Epidermal melanocyte (primary cell): ENCODE measurements at regions not wholly inside any gene's neighbourhood (a gene's known extent, or its start where the extent isn't known, plus 50 kb on each side); places are given as distances from the start of the nearest gene placed in this dataset.

Experiments used
- DNase-seq: peaks from one replicate; pipeline ENCODE4 v3.0.0; 2011; ENCODE audit warnings: low spot score; ENCODE audit not compliant: insufficient read length

DNA sequence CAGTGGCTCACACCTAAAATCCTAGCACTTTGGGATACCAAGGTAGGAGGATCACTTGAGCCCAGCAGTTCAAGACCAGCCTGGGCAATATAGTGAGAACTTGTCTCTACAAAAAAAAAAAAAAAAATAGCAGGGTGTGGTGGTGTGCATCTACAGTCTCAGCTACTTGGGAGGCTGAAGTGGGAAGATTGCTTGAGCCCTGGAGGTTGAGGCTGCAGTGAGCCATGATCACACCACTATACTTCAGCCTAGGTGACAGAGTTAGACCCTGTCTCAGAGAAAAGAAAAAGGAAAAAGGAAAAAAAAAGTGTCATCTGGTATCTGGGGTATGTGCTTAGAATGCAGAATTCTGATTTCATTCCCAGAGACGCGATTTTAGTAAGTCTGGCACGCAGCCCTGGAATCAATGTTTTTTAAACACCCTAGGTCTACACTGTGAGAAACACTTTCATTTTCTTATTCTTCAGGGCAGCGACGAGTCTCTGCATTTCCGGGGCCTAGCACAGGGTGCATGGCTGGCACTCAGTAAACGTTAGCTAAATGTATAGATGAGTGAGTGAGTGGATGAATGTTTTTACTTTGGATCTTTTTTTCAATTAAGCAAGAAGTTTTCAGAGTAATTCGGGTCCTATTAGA lies 243.8 kb upstream of the PWP1 start:
- no peak for DNase-seq

DNA sequence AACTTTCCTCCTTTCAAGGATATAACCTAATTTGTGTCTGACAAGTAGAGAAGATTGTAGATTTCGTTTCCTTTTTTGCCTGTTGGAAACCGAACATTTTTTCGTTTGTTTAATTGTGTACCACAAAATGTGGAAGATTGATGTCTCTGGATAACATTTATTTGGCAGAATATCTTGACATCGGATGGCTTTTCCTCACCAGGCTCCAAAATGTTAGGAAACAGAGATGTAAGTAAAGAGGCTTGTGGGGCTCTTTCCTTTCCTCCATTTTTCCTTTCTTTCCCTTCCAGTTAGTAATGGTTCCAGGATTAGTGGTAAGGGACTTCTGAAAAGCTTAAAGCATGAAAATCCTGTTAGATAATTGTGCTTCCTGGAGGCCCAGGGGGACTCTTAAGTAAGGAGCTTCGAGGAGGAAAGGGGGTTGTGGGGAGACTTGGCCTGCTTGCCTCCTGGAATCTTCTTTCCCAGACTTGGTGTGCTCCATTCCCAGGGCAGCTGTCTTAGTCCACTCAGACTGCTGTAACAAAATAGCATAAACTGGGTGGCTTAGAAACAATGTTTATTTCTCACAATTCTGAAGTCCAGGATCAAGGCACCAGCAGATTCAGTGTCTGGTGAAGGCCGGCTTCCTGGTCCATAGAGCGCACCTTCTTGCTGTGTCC lies 243.1 kb upstream of the PWP1 start:
- DNase-seq: no peak

DNA sequence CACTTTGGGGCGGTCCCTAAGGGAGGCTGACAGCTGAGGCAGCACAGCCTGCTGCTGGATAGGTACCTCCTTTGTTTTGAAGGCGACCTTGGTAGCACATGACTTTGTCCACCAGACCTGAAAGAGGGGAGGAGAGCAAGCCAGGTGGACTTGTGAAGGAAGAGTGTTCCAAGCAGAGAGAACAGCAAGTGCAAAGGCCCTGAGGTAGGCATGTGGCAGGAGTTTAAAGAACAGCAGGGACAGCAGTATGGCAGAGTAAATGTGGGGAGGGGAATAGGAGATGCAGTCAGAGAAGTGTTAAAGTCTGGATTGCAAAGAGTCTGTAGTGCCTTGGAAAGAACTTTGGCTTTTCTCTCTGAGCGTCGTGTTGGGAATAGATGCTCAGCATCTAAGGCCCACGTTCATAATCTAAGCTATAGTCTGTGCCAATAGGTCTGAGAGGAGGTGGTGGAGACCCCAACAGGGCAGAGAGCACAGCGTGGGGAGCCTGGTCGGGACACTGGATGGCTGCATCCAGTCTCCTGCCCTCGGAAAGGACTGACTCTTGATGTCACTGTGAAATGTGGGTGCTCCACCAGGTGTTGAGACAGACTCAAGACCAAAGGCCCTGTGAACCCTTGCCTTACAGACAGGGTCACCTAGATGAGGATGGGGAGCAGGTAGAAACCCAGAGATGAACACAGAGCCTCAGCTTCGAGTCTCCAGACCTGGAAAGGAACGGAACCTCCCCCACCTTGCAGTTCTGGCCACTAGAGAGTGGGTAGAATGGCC lies 242.1 kb upstream of the PWP1 start:
- no peak for DNase-seq

DNA sequence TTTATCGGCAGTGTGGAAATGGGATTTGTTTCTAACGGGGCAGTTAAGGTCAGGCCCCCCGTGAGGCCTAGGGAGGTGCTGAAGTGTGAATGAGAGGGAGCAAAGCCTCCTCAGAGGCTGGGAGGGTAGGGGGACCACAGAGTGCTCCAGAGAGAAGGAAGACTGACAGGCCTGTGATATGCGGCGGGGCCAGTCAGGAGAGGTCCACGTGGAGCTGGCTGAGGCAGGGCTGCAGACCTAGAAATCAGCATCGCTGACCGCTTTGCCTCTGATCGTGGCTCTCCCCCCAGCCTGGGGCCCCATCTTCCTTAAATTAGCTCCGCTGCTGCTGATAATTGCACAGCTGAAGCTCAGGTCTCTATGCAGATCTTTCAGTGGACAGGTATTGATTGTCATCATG lies 240.8 kb upstream of the PWP1 start:
- DNase-seq: no peak

DNA sequence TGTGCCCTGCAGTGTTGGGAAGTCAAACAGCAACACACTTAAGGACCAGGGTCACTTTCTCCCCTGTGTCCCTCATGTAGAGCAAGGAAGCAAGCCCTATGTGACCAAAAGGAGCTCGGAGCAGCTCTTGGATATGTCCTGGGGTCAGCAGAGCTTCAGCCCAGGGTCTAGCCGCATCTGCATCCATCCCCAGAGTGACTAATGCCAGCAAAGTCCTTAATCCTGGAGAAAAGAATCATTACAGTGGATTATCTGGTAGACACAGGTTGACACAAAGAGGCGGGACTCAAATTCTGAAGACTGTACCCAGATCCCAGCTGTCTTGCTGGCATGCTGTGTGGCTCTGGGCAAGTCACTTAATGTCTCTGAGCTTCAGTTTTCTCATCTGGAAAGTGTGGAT lies 239.1 kb upstream of the PWP1 start:
- no peak for DNase-seq

DNA sequence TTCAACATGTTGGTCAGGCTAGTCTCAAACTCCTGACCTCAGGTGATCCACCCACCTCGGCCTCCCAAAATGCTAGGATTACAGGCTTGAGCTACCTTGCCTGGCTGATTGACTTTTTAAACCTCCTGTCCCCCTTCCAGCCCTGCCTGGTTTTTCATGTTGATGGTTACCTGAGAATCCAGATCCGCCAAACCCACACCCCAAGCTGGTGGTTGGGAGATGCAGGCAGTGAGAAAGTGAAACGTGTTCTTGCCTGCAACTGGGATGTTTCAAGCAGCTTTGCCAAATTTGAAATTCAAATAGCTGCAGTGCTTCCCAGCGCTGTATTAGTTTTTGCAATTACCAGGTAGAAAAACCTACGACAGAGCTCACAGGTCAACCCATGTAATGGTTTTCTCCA lies 238.3 kb upstream of the PWP1 start:
- no peak for DNase-seq

DNA sequence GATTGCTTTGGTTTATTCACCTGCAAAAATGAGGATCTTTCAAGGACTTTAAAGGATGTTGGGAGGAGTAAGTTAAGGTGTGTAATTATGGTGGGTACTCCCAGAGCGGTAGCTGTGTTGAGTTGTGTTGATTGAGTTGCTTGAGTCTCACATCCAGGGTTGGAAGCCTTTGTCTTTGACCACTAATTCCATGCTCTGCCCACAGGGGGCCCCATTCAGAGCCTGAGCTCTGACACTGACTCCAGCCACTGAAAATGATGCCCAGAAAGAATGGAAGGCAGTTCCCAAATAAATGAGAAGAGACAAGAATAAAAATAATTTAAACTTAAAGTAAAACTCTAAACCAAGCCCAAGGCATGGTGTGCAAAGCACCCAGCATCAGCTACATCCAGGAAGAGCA lies 237.4 kb upstream of the PWP1 start:
- no peak for DNase-seq

DNA sequence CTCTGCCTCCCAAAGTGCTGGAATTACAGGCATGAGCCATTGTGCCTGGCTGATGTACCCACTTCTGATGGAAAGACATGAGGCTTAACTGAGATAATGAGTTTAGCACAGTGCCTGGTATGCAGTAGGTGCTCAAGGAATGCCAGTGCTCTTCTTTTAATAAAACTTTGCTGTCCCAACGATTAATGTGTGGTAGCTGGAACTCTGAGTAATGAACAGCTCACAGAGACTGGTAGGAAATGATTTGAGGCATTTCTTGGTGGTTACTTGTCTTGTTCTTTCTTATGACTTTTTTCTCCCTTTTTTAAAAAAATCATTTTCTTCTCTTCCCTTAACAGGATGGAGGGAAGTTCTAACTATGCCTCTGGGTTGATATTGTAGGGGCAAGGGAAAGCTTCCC lies 235.7 kb upstream of the PWP1 start:
- no peak for DNase-seq

DNA sequence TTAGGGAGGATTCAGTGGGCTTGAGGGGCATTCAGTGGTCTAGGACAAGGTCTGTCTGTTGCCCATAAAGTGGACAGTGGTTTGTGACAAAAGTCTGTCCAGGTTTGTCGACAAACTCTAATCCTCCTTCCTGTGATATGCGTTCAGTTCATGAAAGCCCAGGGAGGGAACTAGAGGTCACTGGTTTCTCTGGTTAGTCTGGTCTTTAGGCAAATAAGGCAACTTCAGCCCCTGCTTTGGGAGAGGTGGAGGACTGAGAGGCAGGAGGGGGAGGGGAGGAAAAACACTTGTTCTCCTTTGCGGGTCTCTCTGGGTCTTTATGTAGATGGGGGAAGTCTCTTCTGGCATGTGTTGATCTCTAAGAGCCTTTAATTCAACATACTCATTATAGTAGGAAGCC lies 235.1 kb upstream of the PWP1 start:
- no peak for DNase-seq

DNA sequence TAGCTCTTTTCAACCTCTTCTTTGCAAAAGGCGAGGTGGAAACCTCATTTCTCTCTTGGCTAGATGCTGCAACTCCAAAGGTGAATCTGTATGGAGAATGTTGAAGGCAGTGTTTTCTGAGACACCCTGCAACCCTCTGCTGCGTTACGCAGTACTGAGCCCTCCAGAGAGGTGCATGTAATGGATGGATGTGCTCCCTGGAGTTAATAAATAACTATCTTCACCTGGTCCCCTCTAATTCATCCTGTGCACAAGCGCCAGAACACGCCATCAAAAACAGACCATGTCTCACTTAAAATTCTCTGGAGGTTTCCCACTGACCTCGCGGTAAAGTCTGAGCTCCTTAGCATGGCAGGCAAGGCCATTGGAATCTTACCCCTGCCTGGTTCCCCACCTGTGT lies 234.4 kb upstream of the PWP1 start:
- DNase-seq: no peak

DNA sequence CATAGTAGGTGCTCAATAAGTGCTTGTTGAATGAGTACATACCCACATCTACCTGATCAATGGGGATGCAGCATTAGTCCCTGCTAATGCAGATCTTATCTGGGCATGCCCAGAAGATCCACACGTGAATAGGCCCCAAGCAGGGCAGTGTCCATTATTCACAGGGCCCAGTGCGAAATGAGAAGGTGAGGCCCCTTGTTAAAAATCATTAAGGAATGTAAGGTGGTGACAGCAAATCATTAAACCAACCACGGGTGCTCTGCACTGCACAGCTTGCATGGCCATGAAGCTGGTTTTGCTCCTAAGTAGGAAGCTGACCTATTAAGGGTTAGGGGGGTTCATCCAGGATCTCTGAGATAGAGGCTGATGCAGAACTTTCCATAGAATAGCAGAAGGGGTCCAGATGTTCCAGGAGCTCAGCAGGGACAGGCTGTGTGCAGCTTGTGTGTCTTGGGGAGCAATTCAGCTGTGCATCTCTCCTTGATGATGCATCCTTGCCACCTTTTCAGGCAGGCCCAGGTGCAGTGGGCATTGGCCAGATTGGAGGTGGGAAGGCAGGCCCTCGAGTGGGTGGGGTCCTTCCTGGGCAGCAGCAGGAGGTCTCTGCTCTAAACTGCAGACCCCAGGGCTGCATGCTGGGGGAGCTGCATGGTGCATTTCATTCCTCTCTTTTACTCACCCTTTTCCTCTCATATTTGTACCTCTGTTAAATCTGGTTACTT lies 231.3 kb upstream of the PWP1 start:
- DNase-seq: no peak

DNA sequence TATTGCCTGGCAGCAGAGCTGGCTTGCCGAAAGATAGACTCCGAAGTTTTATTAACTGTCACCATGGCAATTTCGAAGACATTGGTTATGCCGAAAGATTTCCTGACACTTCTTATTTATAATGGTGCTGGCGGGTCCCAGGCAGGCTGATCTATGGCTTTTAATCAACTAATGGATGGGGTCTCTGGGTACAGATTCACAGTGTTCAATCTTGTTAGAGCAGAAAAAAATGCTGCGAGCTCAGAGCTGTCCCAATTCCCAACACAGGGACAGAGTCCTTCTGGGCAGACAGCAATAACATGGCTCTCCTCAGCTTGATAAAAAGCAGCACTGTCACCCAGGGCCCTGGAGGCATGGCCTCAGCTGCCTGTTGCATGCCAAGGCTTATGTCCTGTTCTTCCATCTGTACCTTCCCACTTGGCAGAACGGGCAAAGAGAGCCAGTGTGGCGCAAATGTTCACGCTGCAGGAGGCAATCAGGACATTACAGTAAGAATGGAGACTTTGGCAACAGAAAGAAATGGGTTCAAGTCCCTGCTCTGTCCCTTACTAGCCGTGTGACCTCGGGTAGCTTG lies 228.2 kb upstream of the PWP1 start:
- no peak for DNase-seq

DNA sequence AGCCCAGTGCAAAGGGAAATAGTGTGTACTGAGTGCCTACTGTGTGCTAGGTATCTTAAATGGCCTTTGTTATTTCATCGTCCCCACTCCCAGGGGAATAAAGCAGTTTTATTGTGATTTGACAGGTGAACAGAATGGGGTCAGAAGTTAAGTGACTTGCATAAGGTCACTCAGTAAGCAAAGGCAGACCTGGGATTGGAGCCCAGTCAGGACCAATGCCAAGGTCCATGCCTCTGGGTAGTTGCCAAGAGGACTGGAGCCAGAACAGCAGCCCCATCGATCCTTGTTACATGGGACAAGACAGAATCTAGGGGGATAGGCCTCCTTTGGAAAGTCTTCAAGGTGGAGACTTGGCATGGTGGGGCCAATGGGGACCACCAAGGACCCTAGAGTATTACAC lies 227.4 kb upstream of the PWP1 start:
- no peak for DNase-seq

DNA sequence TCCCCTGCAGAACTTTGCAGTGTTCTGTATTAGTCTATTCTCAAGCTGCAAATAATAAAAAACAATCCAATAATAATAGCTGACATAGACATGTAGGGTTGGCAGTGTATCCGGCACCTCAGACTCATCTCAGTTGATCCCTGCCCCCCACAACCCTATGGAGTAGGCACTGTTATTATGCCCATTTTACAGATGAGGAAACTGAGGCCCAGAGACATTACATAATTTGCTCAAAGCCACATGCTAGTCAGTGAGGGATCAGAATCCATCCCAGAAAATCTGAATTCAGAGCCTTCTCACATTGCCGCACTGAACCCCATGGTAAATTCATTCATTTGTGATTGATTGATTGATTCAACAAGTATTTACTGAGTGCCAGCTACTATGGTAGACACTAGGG lies 226.6 kb upstream of the PWP1 start:
- no peak for DNase-seq

DNA sequence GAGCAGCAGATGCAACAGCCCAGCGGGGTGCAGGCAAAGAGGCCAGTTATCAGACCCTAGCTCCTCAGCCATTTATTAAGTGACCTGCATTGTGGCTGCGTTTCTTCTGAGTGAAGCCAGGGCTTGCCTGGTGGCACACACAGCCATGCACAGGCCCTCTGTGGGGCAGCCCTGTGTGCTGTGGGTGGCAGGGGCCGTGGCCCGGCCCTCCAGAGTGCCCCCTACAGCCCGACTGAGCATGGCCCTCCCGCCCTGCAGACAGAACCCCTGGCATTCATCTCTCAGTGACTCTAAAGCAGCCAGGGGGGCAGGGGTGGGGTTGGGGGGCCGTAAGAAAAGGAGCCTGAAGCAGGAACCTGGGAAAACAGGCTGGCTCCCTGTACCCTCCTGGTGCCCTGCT lies 226.0 kb upstream of the PWP1 start:
- no peak for DNase-seq

DNA sequence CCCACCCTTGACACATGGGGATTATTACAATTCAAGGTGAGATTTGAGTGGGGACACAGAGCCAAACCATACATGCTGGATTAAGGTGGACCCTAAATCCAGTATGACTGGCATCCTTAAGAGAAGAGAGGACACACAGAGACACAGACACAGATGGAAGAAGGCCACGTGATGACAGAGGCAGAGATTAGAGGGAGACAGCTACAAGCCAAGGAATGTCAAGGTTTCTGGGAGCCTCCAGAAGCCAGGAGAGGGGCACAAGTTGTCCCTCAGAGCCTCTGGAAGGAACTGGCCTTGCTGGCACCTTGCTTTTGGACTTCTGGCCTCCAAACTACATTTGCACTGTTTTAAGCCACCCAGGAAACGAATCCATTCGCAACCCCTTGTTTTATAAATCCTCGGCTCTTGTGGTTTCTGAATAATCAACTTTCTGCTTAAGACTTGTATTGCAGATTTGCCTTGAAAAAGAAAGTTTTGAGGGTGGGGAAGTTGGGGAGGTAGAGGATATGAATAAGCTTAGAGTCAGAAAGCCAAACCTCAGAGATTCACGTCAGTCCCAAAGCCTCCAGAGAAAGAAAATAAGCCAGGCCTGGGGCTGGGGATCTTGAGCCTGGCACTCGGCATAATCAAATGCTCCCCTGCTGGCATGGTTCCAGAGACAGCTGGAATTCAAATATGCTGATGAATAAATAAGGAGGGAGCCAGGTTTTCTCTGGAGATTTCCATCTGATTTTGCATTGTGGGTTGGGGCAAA lies 224.2 kb upstream of the PWP1 start:
- DNase-seq: no peak

DNA sequence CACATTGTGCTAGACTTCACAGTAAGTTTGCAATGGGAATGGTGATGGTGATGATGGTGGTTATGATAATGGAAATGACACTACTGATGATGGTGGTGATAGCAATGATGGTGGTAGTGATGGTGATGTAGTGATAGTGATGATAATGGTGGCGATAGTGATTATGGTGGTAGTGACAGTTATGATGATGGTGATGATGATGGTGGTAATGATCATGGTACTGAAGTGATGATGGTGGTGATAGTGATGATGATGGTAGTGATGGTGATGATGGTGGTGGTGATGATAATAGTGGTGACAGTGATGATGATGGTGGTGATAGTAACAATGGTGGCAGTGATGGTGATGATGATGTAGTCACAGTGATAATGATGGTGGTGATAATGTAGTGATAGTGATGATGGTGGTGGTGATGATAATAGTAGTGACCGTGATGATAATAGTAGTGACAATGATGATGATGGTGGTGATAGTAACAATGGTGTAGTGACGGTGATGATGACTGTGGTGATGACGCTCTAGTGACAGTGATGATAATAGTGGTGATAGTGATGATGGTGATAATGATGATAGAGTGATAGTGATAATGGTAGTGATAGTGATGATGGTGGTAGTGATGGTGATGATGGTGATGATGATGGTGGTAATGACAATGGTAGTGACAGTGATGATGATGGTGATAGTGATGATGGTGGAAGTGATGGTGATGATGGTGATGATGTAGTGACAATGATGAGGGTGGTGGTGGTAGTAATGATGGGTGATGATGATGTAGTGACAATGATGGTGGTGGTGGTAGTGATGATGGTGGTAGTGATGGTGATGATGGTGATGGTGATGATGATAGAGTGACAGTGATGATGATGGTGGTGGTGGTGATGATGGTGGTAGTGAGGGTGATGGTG lies 222.9 kb upstream of the PWP1 start:
- DNase-seq: no peak

DNA sequence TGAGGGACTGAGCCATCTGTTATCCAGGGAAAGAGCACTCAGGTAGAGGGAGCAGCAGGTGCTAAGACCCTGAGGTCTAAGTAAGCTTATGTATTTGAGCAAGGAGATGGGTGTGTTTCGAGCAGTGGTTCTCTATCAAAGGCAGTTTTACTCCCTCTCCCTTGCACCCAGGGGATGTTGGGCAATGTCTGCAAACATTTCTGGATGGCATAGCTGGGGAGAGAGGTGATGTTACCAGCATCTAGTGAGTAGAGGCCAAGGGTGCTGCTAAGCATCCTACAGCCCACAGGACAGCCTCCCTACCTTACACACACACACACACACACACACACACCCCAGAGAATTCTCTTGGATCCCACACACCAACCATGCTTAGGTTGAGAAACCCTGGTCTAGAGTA lies 221.0 kb upstream of the PWP1 start:
- DNase-seq: no peak

DNA sequence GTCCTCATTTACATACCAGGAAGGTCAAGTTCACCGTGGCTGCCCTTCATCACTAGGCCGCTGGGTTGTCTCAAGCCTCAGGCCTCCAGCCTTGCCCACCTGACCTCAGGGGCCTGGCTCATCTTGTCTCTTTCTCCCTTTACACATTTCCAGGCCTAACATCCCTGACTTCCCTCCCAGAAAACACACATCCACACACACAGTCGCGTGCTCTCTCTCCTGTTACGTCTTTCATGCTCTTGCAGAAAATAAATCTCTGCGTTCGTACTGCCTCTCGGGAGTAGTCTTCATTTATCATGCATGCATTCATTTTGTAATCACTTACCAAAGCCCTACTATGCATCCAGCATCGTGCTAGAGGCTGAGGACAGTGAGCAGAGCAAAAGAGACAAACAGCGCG lies 220.0 kb upstream of the PWP1 start:
- DNase-seq: no peak

DNA sequence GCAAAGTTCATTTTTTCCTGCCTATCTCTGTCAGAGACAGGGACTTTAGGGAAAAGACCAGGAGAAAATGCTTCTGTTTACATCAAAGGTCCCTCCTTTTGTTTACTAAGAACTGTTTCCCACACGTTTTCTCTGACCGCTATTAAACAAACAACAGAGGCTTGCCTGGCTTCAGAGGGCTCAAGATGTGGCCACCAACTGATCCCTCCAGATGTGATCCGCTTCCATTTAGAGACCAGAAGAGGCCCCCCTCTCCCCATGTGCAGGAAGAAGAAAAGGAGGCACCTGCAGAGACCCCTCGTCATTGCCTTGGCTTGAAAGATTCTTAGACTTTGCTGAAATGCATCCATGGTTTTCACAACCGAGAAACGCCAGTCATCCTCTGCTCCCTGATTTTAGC lies 217.9 kb upstream of the PWP1 start:
- DNase-seq: no peak
